PC-3 (cell line): ENCODE measurements at regions not wholly inside any gene's neighbourhood (a gene's known extent, or its start where the extent isn't known, plus 50 kb on each side); places are given as distances from the start of the nearest gene placed in this dataset.

ENCODE experiments used
- CTCF ChIP-seq: fragments of 300-600 bp; sonication (generic); conservative IDR thresholded peaks from 2 replicates; pipeline ENCODE4 v1.5.1; 2017; ENCODE audit warnings: antibody characterized with exemption, low read depth, mild to moderate bottlenecking, low read length
- EZH2 ChIP-seq: fragments of 300-600 bp; sonication (generic); IDR thresholded peaks from one replicate; pipeline ENCODE4 v1.6.1; 2017; ENCODE audit warnings: antibody characterized with exemption, mild to moderate bottlenecking, low read length; ENCODE audit not compliant: unreplicated experiment

- TF ChIP-seq CTCF (no peak), EZH2 (no peak)
These were observed 98.9 kb upstream of the SPATA31D4 start for GRCh38 chr9:81829195-81829882.
